Spleen (tissue), 3 donors: ENCODE measurements at regions not wholly inside any gene's neighbourhood (a gene's known extent, or its start where the extent isn't known, plus 50 kb on each side); places are given as distances from the start of the nearest gene placed in this dataset.

Source experiments
- POLR2A ChIP-seq, 3 donors: fragments of 450-650 bp; IDR thresholded peaks; one replicate each; pipeline ENCODE4 v1.5.1; 2017; ENCODE audit warnings: antibody characterized with exemption in 3 of 3, mild to moderate bottlenecking in 1 of 3
- POLR2AphosphoS5 ChIP-seq, 3 donors: sonication (generic); formaldehyde crosslinking; IDR thresholded peaks; one replicate each; pipeline ENCODE4 v1.5.1; 2017; ENCODE audit warnings: antibody characterized with exemption in 3 of 3

DNA sequence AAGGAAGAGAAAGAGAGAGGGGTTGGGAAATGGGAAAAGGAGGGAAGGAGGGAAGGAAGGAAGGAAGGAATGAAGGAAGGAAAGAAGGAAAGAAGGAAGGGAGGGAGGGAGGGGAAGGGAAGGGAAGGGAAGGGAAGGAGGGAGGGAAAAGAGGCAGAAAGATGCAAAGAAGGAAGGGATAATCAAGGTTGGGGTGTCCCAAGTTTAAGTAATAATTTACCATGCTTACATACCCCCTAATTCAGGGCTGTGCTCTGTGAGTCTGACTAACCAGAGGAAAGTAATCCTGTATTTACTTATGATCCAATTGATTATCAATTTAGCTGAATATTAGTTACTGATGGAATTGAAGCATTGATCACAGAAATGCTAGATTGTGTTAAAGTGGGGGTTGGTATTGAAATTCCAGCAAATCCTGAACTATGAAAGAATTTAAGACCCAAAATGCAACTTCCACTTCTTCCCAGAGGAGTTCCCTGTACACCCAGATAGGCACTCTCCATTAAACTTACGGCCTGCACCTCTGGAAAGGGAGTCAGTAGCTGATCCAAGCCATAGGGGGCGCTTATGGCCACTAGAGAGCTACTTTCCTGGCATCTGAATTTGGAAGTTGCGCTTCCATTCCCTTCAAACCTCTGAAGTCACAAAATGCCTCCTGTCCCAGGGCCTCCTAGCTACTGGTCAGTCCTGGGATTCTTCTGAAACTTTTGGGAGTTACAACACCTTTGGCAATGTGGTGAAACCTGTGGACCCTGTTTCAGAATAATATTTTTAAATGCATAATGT lies 162.7 kb upstream of the PWP1 start:
- no peak for TF ChIP-seq POLR2AphosphoS5 (IDR thresholded peaks at IDR 0.05)
- TF ChIP-seq POLR2A (IDR thresholded peaks at IDR 0.05) = no peak
